GM23338 (cell line): ENCODE measurements at regions not wholly inside any gene's neighbourhood (a gene's known extent, or its start where the extent isn't known, plus 50 kb on each side); places are given as distances from the start of the nearest gene placed in this dataset.
A peak's percentile ranks its signal among the peaks of the same experiment; 100 is the strongest.

Source experiments
- ATAC-seq: fragments of 200-7000 bp; cut with Tn5 transposase; 3 replicates; pipeline ENCODE4 v1.9.1; 2020
- DNase-seq: peaks from one replicate; pipeline ENCODE4 v3.0.0-alpha.2; 2015; ENCODE audit warnings: low spot score
- H2AFZ ChIP-seq: fragments of 200-600 bp; sonication (generic); 2 replicates; pipeline ENCODE4 v1.8.0; 2016; ENCODE audit warnings: antibody characterized with exemption, mild to moderate bottlenecking, moderate library complexity
- H3F3A ChIP-seq: fragments of 200-600 bp; sonication (generic); replicated peaks from 2 replicates; pipeline ENCODE4 v1.8.0; 2017; ENCODE audit warnings: antibody characterized with exemption, mixed run types, low read depth
- H3K27ac ChIP-seq: fragments of 200-600 bp; sonication (generic); 2 replicates; pipeline ENCODE4 v1.6.1; 2016; ENCODE audit warnings: low read depth
- H3K27me3 ChIP-seq: fragments of 200-600 bp; sonication (generic); 2 replicates; pipeline ENCODE4 v1.8.0; 2016; ENCODE audit warnings: mild to moderate bottlenecking, mixed run types, moderate library complexity; ENCODE audit not compliant: insufficient read depth
- H3K36me3 ChIP-seq: fragments of 200-600 bp; sonication (generic); 2 replicates; pipeline ENCODE4 v1.8.0; 2016; ENCODE audit warnings: mild to moderate bottlenecking; ENCODE audit not compliant: insufficient read depth
- H3K4me1 ChIP-seq: fragments of 200-600 bp; sonication (generic); 2 replicates; pipeline ENCODE4 v1.8.0; 2016; ENCODE audit warnings: mild to moderate bottlenecking, moderate library complexity; ENCODE audit not compliant: insufficient read depth
- H3K4me2 ChIP-seq: fragments of 200-600 bp; sonication (generic); 2 replicates; pipeline ENCODE4 v1.7.1; 2017; ENCODE audit warnings: mixed run types
- H3K4me3 ChIP-seq: fragments of 200-600 bp; sonication (generic); 2 replicates; pipeline ENCODE4 v1.6.1; 2016; ENCODE audit warnings: mixed run types
- H3K79me2 ChIP-seq: fragments of 200-600 bp; sonication (generic); replicated peaks from 2 replicates; pipeline ENCODE4 v1.8.0; 2017; ENCODE audit warnings: mild to moderate bottlenecking; ENCODE audit not compliant: insufficient read depth
- H3K9me2 ChIP-seq: fragments of 200-600 bp; sonication (generic); 2 replicates; pipeline ENCODE4 v1.8.0; 2017; ENCODE audit not compliant: insufficient read depth
- H4K20me1 ChIP-seq: fragments of 200-600 bp; sonication (generic); replicated peaks from 2 replicates; pipeline ENCODE4 v1.8.0; 2017; ENCODE audit warnings: mild to moderate bottlenecking; ENCODE audit not compliant: insufficient read depth
- H3K27ac Mint-ChIP-seq: 2 replicates; pipeline ENCODE4 v1.8.0; 2020; ENCODE audit warnings: inconsistent platforms, mild to moderate bottlenecking, moderate library complexity, mixed read lengths
- H3K27me3 Mint-ChIP-seq: 3 replicates; pipeline ENCODE4 v1.8.0; 2022; ENCODE audit warnings: low read depth, mild to moderate bottlenecking, moderate library complexity, mixed read lengths, inconsistent platforms; ENCODE audit not compliant: insufficient read depth, poor library complexity
- H3K36me3 Mint-ChIP-seq: 3 replicates; pipeline ENCODE4 v1.8.0; 2021; ENCODE audit warnings: low read depth, mild to moderate bottlenecking, inconsistent platforms, moderate library complexity, mixed read lengths
- H3K4me1 Mint-ChIP-seq: 3 replicates; pipeline ENCODE4 v1.8.0; 2020; ENCODE audit warnings: mild to moderate bottlenecking, inconsistent platforms, mixed read lengths
- H3K4me3 Mint-ChIP-seq: 3 replicates; pipeline ENCODE4 v1.8.0; 2021; ENCODE audit warnings: moderate library complexity, mild to moderate bottlenecking, inconsistent platforms, mixed read lengths
- H3K9me3 Mint-ChIP-seq: 3 replicates; pipeline ENCODE4 v1.8.0; 2020; ENCODE audit warnings: moderate library complexity, mild to moderate bottlenecking, inconsistent platforms, mixed read lengths
- CREB1 ChIP-seq: fragments of 250-450 bp; sonication (Bioruptor Pico); IDR thresholded peaks from 2 replicates; pipeline ENCODE4 v1.5.0; 2020; ENCODE audit warnings: low read depth, mild to moderate bottlenecking, moderate library complexity
- EZH2 ChIP-seq: fragments of 200-600 bp; sonication (generic); IDR thresholded peaks from one replicate; pipeline ENCODE4 v1.8.0; 2017; ENCODE audit warnings: antibody characterized with exemption, mild to moderate bottlenecking, low read depth; ENCODE audit not compliant: unreplicated experiment
- EZH2phosphoT487 ChIP-seq: fragments of 200-600 bp; sonication (generic); IDR thresholded peaks from one replicate; pipeline ENCODE4 v1.8.1; 2018; ENCODE audit warnings: antibody characterized with exemption; ENCODE audit not compliant: unreplicated experiment
- JUNB ChIP-seq: IDR thresholded peaks from one replicate; pipeline ENCODE4 v1.6.1; 2016; ENCODE audit warnings: antibody characterized with exemption; ENCODE audit not compliant: unreplicated experiment
- NANOG ChIP-seq: IDR thresholded peaks from 2 replicates; pipeline ENCODE4 v1.6.1; 2016; ENCODE audit warnings: antibody characterized with exemption, borderline replicate concordance
- POLR2AphosphoS5 ChIP-seq: IDR thresholded peaks from 2 replicates; pipeline ENCODE4 v1.6.1; 2016; ENCODE audit warnings: antibody characterized with exemption, low read depth
- STAT1 ChIP-seq: IDR thresholded peaks from one replicate; pipeline ENCODE4 v1.6.1; 2016; ENCODE audit warnings: antibody characterized with exemption; ENCODE audit not compliant: unreplicated experiment
- ZNF114 ChIP-seq: fragments of 250-450 bp; sonication (Bioruptor Pico); IDR thresholded peaks from 2 replicates; pipeline ENCODE4 v1.5.0; 2020; ENCODE audit warnings: mild to moderate bottlenecking, moderate library complexity
- ZNF331 ChIP-seq: fragments of 250-450 bp; sonication (Bioruptor Pico); IDR thresholded peaks from 2 replicates; pipeline ENCODE4 v1.5.0; 2020; ENCODE audit warnings: low read depth, mild to moderate bottlenecking, moderate library complexity
- TF ChIP-seq, protein P1 (sequence below), 2 experiments: fragments of 200-600 bp in 1 of 2; sonication (generic) in 1 of 2; conservative IDR thresholded peaks; 2 replicates each; pipeline versions ENCODE4 v1.5.1 to v1.6.1; 2016 to 2017; ENCODE audit warnings: antibody characterized with exemption in 2 of 2, low read depth in 2 of 2, mild to moderate bottlenecking in 2 of 2, moderate library complexity in 1 of 2
- TF ChIP-seq, protein P2 (sequence below): fragments of 250-450 bp; sonication (Bioruptor Pico); IDR thresholded peaks from 2 replicates; pipeline ENCODE4 v1.5.0; 2020; ENCODE audit warnings: mild to moderate bottlenecking, moderate library complexity
- TF ChIP-seq, protein P3 (sequence below): IDR thresholded peaks from 2 replicates; pipeline ENCODE4 v1.6.1; 2016; ENCODE audit warnings: antibody characterized with exemption
- TF ChIP-seq, protein P4 (sequence below): IDR thresholded peaks from one replicate; pipeline ENCODE4 v1.6.1; 2018; ENCODE audit warnings: antibody characterized with exemption; ENCODE audit not compliant: unreplicated experiment

DNA sequence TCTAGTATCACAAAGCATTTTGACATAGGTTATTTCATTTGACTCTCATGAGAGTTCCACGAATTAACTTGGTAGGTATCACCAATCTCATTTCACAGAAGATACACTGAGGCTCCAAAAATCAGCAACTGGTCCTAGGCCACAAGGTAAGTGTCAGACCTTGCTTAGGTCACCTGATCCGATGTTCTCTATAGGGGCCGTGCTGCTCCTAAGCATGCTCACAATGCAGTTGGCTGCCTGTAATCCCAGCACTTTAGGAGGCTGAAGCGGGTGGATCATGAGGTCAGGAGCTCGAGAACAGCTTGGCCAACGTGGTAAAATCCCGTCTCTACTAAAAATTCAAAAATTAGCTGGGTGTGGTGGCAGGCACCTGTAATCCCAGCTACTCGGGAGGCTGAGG, 78.7 kb upstream of the FOXN3 start:
- H3K4me1 Mint-ChIP-seq, result peaks cover 54% of the 10 kb centered on the region
- peaks cover 7% of the 10 kb centered on the region for H4K20me1 ChIP-seq
- no peaks in the 10 kb centered on the region for H3K9me3 Mint-ChIP-seq
- H2AFZ ChIP-seq, result no peak overlapping the region
- H3K27ac ChIP-seq, result peak overlapping the region; percentile 30
- no peaks in the 10 kb centered on the region for H3K27me3 ChIP-seq
- no peak overlapping the region; the same call in 2 of the 3 replicates for H3K4me3 Mint-ChIP-seq
- no peaks in the 10 kb centered on the region for H3K36me3 ChIP-seq
- no peaks in the 10 kb centered on the region for H3K9me2 ChIP-seq
- peaks cover 59% of the 10 kb centered on the region for H3K79me2 ChIP-seq
- TF ChIP-seq ZNF114 (CRISPR knock-in tag) (no peak), EZH2phosphoT487 (no peak), CREB1 (CRISPR knock-in tag) (no peak), EZH2 (no peak), NANOG (no peak), ZNF331 (no peak), STAT1 (no peak), POLR2AphosphoS5 (no peak), JUNB (no peak)
- TF ChIP-seq, protein P1, sequence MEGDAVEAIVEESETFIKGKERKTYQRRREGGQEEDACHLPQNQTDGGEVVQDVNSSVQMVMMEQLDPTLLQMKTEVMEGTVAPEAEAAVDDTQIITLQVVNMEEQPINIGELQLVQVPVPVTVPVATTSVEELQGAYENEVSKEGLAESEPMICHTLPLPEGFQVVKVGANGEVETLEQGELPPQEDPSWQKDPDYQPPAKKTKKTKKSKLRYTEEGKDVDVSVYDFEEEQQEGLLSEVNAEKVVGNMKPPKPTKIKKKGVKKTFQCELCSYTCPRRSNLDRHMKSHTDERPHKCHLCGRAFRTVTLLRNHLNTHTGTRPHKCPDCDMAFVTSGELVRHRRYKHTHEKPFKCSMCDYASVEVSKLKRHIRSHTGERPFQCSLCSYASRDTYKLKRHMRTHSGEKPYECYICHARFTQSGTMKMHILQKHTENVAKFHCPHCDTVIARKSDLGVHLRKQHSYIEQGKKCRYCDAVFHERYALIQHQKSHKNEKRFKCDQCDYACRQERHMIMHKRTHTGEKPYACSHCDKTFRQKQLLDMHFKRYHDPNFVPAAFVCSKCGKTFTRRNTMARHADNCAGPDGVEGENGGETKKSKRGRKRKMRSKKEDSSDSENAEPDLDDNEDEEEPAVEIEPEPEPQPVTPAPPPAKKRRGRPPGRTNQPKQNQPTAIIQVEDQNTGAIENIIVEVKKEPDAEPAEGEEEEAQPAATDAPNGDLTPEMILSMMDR (conservative IDR thresholded peaks at IDR 0.05; ENCODE audit: low read depth in 2 of 2), result no peak
- TF ChIP-seq, protein P2, sequence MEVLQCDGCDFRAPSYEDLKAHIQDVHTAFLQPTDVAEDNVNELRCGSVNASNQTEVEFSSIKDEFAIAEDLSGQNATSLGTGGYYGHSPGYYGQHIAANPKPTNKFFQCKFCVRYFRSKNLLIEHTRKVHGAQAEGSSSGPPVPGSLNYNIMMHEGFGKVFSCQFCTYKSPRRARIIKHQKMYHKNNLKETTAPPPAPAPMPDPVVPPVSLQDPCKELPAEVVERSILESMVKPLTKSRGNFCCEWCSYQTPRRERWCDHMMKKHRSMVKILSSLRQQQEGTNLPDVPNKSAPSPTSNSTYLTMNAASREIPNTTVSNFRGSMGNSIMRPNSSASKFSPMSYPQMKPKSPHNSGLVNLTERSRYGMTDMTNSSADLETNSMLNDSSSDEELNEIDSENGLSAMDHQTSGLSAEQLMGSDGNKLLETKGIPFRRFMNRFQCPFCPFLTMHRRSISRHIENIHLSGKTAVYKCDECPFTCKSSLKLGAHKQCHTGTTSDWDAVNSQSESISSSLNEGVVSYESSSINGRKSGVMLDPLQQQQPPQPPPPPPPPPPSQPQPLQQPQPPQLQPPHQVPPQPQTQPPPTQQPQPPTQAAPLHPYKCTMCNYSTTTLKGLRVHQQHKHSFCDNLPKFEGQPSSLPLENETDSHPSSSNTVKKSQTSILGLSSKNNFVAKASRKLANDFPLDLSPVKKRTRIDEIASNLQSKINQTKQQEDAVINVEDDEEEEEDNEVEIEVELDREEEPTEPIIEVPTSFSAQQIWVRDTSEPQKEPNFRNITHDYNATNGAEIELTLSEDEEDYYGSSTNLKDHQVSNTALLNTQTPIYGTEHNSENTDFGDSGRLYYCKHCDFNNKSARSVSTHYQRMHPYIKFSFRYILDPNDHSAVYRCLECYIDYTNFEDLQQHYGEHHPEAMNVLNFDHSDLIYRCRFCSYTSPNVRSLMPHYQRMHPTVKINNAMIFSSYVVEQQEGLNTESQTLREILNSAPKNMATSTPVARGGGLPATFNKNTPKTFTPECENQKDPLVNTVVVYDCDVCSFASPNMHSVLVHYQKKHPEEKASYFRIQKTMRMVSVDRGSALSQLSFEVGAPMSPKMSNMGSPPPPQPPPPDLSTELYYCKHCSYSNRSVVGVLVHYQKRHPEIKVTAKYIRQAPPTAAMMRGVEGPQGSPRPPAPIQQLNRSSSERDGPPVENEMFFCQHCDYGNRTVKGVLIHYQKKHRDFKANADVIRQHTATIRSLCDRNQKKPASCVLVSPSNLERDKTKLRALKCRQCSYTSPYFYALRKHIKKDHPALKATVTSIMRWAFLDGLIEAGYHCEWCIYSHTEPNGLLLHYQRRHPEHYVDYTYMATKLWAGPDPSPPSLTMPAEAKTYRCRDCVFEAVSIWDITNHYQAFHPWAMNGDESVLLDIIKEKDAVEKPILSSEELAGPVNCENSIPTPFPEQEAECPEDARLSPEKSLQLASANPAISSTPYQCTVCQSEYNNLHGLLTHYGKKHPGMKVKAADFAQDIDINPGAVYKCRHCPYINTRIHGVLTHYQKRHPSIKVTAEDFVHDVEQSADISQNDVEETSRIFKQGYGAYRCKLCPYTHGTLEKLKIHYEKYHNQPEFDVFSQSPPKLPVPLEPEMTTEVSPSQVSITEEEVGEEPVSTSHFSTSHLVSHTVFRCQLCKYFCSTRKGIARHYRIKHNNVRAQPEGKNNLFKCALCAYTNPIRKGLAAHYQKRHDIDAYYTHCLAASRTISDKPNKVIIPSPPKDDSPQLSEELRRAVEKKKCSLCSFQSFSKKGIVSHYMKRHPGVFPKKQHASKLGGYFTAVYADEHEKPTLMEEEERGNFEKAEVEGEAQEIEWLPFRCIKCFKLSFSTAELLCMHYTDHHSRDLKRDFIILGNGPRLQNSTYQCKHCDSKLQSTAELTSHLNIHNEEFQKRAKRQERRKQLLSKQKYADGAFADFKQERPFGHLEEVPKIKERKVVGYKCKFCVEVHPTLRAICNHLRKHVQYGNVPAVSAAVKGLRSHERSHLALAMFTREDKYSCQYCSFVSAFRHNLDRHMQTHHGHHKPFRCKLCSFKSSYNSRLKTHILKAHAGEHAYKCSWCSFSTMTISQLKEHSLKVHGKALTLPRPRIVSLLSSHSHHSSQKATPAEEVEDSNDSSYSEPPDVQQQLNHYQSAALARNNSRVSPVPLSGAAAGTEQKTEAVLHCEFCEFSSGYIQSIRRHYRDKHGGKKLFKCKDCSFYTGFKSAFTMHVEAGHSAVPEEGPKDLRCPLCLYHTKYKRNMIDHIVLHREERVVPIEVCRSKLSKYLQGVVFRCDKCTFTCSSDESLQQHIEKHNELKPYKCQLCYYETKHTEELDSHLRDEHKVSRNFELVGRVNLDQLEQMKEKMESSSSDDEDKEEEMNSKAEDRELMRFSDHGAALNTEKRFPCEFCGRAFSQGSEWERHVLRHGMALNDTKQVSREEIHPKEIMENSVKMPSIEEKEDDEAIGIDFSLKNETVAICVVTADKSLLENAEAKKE, result no peak
- TF ChIP-seq, protein P3, sequence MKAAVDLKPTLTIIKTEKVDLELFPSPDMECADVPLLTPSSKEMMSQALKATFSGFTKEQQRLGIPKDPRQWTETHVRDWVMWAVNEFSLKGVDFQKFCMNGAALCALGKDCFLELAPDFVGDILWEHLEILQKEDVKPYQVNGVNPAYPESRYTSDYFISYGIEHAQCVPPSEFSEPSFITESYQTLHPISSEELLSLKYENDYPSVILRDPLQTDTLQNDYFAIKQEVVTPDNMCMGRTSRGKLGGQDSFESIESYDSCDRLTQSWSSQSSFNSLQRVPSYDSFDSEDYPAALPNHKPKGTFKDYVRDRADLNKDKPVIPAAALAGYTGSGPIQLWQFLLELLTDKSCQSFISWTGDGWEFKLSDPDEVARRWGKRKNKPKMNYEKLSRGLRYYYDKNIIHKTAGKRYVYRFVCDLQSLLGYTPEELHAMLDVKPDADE, result no peak
- TF ChIP-seq, protein P4, sequence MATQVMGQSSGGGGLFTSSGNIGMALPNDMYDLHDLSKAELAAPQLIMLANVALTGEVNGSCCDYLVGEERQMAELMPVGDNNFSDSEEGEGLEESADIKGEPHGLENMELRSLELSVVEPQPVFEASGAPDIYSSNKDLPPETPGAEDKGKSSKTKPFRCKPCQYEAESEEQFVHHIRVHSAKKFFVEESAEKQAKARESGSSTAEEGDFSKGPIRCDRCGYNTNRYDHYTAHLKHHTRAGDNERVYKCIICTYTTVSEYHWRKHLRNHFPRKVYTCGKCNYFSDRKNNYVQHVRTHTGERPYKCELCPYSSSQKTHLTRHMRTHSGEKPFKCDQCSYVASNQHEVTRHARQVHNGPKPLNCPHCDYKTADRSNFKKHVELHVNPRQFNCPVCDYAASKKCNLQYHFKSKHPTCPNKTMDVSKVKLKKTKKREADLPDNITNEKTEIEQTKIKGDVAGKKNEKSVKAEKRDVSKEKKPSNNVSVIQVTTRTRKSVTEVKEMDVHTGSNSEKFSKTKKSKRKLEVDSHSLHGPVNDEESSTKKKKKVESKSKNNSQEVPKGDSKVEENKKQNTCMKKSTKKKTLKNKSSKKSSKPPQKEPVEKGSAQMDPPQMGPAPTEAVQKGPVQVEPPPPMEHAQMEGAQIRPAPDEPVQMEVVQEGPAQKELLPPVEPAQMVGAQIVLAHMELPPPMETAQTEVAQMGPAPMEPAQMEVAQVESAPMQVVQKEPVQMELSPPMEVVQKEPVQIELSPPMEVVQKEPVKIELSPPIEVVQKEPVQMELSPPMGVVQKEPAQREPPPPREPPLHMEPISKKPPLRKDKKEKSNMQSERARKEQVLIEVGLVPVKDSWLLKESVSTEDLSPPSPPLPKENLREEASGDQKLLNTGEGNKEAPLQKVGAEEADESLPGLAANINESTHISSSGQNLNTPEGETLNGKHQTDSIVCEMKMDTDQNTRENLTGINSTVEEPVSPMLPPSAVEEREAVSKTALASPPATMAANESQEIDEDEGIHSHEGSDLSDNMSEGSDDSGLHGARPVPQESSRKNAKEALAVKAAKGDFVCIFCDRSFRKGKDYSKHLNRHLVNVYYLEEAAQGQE, result no peak
- H3K27ac Mint-ChIP-seq, result no peak overlapping the region
- peaks cover 4% of the 10 kb centered on the region; the same call in 1 of the 2 replicates for H3F3A ChIP-seq
- H3K36me3 Mint-ChIP-seq, result peaks cover 5% of the 10 kb centered on the region
- ATAC-seq (peak; percentile 55), DNase-seq (no peak)
- H3K4me3 ChIP-seq, result no peak overlapping the region
- no peak overlapping the region for H3K4me2 ChIP-seq
- H3K4me1 ChIP-seq, result peaks cover 33% of the 10 kb centered on the region
- peaks cover 10% of the 10 kb centered on the region for H3K27me3 Mint-ChIP-seq
